LNCaP clone FGC (cell line): ENCODE measurements at regions not wholly inside any gene's neighbourhood (a gene's known extent, or its start where the extent isn't known, plus 50 kb on each side); places are given as distances from the start of the nearest gene placed in this dataset.
"Not testable (repeated sequence)": the region's sequence is repeated elsewhere in the genome, so short reads cannot be mapped to it uniquely, and the experiment has no call there.

Experiments used
- DNase-seq: peaks from one replicate; pipeline ENCODE4 v3.0.0-alpha.2; 2011; ENCODE audit warnings: low read depth
- H3K4me3 ChIP-seq: 2 replicates; pipeline ENCODE4 v1.5.1; 2011; ENCODE audit warnings: mild to moderate bottlenecking, low read depth, low read length, control low read depth
- TF ChIP-seq, protein P1 (sequence below): IDR thresholded peaks from 2 replicates; pipeline ENCODE4 v1.5.1; 2012; ENCODE audit warnings: mild to moderate bottlenecking; ENCODE audit not compliant: control insufficient read depth, insufficient read depth; ENCODE audit errors: extremely low read depth

DNA sequence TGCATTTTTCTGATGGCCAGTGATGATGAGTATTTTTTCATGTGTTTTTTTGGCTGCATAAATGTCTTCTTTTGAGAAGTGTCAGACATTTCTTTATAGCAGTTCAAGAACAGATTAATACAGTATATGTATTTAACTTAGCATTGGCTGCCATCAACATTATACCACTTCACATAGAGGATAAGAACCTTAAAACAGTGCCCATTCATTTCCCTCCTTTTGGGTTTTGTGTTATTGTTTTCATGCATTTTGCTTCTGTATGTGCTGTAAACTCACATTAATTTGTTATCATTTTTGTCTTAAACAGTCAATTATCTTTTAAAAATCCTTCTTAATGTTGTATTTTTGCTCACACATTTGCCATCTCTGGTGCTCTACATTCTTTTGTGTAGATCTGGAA, 381.6 kb upstream of the DEFB115 start:
- DNase-seq, H3K4me3 ChIP-seq: not testable (repeated sequence)

DNA sequence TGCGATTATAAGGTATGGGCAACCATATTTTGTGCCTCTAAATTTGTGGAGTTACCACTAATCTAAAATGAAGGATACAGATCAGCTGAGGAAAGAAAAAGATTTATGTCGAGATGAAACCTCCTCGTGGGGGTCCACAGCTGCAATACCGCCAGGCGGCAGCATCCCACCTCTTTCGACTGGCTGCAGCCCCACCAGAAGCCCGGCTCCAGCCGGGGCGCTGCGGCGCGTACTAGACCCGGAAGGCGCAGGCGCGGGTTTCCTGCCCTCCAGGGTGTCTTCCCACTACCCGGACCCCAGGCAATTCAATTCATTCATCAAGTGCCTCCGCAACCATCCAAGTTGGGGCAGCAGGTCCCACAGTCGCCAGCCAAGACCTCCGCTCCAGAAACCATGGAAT, 366.1 kb upstream of the DEFB115 start:
- DNase-seq, H3K4me3 ChIP-seq: not testable (repeated sequence)

DNA sequence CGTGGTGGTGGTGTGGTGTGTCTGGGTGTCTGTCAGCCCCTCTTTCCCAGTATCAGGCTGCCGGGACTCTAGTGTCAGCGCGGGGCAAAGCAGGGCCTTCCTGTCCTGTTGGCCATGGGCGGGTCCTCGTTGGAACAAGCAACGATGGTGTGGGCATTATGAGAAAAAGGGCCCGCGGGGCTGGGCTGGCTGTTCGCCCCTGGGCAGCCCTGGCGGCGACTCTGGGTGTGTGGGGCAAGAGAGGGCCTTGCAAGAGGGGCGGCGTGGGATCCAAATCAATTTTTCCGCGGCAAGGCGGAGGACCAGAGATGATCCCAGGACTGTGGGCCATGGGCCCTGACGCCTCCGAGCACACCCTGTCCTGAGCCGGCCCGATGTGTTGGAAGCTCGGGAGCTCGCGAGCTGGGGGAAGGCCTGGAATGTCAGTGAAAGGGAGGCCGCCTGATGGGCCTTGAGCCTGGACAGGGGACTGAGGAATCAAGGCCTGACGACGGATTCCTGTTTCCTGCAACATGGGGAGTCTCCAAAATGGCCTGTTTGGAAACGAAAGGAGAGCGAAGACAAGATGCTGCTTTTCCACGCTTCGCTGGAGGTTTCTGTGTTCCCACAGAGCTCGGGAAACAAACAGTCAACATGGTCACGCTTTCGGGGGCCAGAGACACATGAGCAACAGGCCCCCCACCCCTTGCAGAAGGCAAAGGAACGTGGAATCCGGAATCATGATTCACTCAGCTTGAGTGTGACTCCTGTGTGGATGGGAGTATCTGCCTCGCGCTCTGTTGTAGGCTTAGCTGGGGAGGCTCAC, 364.7 kb upstream of the DEFB115 start:
- TF ChIP-seq, protein P1, sequence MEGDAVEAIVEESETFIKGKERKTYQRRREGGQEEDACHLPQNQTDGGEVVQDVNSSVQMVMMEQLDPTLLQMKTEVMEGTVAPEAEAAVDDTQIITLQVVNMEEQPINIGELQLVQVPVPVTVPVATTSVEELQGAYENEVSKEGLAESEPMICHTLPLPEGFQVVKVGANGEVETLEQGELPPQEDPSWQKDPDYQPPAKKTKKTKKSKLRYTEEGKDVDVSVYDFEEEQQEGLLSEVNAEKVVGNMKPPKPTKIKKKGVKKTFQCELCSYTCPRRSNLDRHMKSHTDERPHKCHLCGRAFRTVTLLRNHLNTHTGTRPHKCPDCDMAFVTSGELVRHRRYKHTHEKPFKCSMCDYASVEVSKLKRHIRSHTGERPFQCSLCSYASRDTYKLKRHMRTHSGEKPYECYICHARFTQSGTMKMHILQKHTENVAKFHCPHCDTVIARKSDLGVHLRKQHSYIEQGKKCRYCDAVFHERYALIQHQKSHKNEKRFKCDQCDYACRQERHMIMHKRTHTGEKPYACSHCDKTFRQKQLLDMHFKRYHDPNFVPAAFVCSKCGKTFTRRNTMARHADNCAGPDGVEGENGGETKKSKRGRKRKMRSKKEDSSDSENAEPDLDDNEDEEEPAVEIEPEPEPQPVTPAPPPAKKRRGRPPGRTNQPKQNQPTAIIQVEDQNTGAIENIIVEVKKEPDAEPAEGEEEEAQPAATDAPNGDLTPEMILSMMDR: no peak
- no peak overlapping the region for H3K4me3 ChIP-seq
- no peak for DNase-seq

DNA sequence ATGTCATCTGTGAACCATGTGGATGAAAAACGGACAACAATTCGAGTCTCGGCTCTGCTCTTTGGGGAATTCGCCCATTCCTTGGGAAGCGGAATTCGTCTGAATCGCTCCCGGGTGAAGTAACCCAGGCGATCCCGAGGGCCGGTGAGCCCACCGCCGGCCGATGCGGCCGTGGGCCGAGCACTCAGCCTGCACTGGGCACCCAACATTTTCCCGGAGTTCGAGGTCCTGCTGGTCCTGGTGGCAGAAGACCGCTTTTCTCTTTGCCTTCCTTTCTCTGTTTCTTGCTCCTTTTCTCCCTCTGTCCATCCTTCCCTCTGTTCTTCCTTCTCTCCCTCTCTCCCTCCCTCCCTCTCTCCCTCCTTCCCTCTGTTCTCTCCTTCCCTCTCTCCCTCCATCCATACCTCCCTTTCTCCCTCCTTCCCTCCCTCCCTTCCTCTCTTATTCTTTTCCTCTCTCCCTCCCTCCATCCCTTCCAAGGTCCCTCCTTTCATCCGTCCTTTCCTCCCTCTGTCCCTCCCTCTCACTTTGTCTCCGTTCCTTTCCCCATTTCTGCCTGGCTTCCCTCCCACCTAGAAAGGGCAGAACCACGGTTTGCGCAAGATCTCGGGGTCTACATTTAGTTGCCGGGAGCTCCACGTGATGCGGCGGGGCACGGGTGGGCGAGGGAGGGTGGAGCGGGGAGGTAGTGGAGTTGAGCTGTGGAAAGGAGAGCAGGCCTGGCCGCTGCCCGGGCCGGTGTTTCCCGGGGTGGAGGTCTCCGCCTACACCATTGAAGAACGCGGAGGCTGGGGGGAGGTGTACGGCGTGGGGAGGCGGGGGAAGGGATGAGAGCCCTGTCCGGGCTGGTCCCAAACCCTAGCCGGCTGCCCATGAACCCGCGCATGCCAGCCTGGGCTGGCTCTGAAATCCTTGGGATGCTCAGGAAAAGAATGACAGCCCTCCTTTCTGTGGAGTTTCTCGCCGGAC, 363.8 kb upstream of the DEFB115 start:
- not testable (repeated sequence) for H3K4me3 ChIP-seq, DNase-seq

DNA sequence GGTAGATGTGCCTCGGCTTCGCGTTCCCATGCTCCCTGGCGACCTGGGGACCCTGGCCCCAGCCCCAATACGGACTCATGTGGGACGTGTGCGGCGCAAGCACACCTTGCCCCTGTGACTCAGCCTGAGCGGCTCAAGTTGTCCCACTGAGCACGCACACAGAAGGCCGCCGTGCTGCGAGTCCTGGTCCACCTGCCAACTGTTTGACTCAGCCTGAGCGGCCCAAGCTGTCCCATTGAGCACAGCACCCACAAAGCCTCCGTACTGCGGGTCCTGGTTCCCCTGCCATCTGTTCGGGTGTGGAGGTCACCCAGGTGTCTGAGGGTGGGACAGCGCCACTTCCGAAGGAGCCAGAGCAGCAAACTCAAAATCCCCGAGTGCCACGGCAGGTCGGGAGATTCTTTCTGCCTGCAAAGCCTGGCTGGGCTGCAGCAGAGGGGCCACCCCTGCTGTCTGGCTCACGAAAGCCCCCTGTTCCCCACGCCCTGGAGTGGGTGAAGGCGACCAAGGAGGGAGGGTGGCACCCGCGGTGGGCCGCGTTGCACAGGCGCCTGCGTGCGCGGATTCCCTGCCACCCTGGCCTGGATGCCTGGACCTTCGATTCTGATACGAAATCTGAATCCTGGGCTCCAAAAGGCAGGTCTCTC, 362.6 kb upstream of the DEFB115 start:
- not testable (repeated sequence) for DNase-seq, H3K4me3 ChIP-seq

DNA sequence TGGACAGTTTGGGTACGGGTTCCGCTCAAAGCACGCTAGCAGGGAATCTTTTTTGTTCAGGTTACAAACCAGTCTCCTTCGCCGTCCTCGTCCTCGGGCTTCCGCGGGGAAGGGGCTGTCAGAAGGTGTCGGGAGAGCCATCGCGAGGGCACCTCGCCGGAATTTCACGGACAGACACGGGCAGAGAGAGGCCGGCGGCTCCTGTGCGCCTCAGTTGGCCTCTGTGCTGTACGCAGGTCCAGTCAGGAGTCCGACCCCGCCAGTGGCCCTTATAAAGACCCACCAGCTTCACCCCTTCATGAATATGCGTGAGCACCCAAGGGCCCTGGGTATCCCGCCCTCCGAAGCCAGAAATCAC, 362.1 kb upstream of the DEFB115 start:
- not testable (repeated sequence) for DNase-seq, H3K4me3 ChIP-seq

DNA sequence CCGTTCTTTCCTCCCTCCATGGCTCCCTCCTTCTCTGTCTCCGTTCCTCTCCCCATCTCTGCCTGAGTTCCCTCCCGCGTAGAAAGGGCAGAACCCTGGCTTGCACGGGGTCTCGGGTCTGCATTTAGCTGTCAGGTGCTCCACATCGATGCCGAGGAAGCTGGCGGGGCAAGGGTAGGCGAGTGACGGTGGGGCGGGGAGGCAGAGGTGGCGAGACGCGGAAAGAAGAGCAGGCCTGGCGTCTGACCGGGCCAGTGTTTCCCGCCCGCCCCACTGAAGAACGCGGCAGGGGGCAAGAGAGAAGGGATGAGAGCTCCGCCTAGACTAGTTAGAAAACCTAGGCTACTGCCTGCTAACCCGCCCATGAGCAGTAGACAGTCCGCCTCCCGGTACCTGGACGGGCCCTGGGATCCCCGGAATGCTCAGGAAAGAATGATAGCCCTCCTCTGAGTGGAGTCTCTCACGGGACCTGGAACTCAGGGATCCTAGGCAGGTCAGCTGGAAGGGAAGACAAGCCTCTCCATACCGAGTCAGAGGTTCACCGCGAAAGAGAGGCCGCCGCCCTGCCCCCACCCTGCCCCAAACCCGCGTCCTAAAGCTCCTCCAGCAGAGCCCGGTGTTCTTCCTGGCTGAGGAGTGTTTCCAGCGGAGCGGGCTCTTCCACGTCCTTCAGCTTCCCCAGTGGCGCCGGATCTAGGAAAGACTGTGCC, 357.9 kb upstream of the DEFB115 start:
- not testable (repeated sequence) for H3K4me3 ChIP-seq, DNase-seq

DNA sequence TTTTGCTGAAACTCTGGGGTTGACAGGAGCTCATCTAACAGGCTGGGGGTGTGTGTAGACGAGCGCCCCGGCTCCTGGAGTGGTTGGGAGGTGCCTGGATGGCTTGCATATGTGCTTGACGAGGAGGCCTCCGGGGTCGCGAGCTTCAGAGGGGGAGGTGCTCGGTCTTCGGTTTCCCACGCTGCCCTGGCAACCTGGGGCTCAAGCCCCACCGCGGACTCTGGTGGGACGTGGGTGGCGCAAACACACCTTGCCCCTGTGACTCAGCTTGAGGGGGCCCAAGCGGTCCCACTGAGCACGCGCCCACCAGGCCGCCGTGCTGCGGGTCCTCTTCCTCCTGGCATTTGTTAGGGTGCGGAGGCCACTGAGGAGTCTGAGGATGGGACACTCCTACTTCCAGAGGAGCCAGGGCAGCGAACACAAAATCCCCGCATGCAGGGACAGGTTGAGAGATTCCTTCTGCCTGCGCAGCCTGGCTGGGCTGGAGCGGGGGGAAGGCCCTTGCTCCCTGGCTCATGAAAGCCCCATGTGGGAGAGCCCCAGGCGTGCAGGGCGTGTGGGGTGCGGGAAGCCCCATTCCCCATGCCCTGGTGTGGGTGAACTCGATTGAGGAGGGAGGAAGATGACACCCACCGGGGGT, 357.3 kb upstream of the DEFB115 start:
- H3K4me3 ChIP-seq, DNase-seq: not testable (repeated sequence)

DNA sequence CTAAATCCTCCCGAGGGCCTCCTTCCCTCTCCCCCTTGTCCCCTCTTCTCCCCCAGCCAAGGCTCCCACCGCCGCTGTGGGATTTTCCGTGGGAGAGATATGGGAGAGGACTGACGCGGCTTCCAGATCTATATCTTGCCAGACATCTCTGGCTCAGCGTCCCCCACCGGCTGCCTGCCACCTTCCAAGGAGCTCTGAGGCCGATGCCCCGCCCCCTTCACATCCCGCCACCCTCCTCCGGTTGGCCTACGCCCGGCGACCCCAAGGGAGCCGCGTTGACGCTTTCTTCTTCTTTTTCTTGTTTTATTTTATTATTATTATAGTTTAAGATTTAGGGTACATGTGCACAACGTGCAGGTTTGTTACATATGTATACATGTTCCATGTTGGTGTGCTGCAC, 352.2 kb upstream of the DEFB115 start:
- H3K4me3 ChIP-seq, DNase-seq: not testable (repeated sequence)

DNA sequence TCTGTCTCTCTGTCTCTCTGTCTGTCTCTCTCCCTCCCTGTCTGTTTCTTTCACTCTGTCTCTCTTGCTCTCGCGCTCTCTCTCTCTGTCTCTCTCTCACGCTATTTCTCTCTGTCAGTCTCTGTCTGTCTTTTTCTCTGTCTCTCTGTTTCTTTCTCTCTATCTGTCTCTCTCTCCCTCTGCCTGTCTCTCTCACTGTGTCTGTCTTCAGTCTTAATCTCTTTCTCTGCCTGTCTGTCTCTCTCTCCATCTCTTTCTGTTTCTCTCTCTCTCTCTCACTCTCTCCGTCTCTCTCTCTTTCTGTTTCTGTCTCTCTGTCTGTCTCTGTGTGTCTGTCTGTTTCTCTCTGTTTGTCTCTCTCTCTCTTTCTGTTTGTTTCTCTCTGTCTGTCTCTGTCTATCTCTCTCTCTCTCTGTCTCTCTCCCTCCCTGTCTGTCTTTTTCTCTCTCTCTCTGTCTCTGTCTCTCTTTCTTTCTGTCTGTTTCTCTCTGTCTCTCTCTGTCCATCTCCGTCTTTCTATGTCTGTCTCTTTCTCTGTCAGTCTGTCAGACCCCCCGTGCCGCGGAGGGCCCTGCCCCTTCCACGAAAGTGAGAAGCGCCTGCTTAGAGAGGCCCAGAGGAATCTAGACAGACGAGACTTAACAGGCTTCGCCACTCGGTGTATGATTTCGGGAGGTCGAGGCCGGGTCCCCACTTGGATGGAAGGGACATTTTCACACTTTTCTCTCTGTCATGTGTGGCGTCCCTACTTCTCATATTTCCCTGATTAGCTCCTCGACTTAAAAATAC, 346.3 kb upstream of the DEFB115 start:
- no peak overlapping the region for H3K4me3 ChIP-seq
- TF ChIP-seq, protein P1: no peak
- DNase-seq: no peak

DNA sequence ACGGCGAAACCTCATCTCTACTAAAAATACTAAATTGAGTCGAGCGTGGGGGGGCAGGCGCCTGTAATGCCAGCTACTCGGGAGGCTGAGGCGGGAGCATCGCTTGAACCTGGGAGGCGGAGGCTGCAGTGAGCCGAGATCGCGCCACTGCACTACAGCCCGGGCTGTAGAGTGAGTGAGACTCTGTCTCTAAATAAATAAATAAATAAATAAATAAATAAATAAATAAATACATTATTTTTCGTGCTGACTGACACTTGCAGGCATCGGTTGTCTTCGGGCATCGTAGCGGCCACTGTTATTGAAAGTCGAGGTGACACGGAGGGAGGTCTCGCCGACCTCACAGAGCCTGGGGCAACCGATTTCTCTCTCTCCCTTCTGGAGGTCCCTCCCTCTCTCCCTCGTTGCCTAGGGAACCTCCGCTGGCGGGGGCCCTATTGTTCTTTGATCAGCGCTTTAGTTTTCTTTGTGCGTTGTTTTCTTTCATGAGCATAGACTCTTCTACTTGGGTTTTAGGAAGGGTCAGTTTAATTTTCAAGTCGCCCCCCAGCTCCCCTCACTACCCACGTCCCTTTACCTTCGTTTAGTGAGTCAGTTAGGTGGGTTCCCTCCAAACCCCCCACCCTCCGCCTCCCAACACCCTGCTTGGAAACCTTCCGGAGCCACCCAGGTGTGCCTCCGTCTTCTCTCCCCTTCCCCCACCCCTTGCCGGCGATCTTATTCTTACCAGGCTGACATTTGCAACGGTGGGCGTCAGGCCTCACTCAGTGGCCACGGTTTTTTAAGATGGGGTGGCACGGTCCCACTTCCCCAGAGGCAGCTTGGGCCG, 345.4 kb upstream of the DEFB115 start:
- DNase-seq: peak; percentile 0
- not testable (repeated sequence) for H3K4me3 ChIP-seq

DNA sequence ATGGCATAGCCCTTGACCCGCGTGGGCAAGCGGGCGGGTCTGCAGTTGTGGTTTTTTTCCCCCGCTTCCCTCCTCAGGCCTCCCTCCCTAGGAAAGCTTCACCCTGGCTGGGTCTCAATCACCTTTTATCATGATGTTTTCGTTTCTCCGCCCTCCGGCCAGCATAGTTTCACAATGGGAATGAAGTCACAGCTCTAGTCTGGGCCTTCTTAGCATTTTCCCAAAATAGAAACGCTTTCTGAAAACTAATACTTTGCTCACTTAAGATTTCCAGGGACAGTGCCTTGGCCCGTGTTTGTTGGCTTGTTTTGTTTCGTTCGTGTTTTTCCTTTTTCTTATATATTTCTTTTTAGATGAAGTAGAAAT, 344.8 kb upstream of the DEFB115 start:
- not testable (repeated sequence) for DNase-seq, H3K4me3 ChIP-seq

DNA sequence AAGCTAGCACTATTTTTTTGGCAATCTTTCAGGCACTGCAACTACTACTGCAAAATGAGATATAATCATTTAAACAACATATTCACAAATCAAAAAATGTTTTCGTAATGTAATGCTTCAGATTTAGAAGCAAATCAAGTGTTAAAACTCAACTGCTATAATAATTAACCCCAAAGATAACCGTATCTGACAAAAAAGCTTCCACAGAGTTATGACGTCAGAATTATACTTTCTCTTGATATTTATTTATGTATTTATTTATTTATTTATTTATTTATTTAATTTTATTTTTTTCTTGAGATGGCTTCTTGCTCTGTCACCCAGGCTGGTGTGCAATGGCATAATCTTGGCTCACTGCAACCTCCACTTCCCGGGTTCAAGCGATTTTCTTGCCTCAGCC, 341.1 kb upstream of the DEFB115 start:
- DNase-seq, H3K4me3 ChIP-seq: not testable (repeated sequence)
